A549 (cell line): ENCODE measurements at regions not wholly inside any gene's neighbourhood (a gene's known extent, or its start where the extent isn't known, plus 50 kb on each side); places are given as distances from the start of the nearest gene placed in this dataset.
"Not testable (repeated sequence)": the region's sequence is repeated elsewhere in the genome, so short reads cannot be mapped to it uniquely, and the experiment has no call there.

ENCODE experiments used
- ATAC-seq, 2 experiments: fragments of 200-7000 bp in 1 of 2; fragments of >200 bp in 1 of 2; cut with Nextera tagmentation in 1 of 2; cut with Tn5 transposase in 1 of 2; 3 replicates each; pipeline versions ENCODE4 v1.8.0 to v1.9.1; 2018 to 2020; ENCODE audit warnings: mild to moderate bottlenecking in 1 of 2, moderate library complexity in 1 of 2
- CTCF ChIA-PET: fragments of 300-600 bp; sonication (Branson Sonifier 250); formaldehyde crosslinking; extraction: SDS; loops from one replicate; lab custom pipeline; 2021; ENCODE audit warnings: antibody characterized with exemption, inconsistent platforms; lab: Yijun Ruan, JAX
- POLR2A ChIA-PET: fragments of 350-600 bp; formaldehyde crosslinking; extraction: SDS; loops from one replicate; lab custom pipeline; 2021; ENCODE audit warnings: antibody characterized with exemption, inconsistent platforms; lab: Yijun Ruan, JAX
- DNase-seq, 2 experiments: peaks; one replicate each; pipeline versions ENCODE4 v3.0.0 to v3.0.0-alpha.2; 2011 to 2016; ENCODE audit warnings: low read depth in 1 of 2, low spot score in 1 of 2
- FAIRE-seq: peaks from 2 replicates; lab custom pipeline; 2011; peaks lifted over from hg19 to GRCh38; lab: Jason Lieb, UNC
- H3K27ac ChIP-seq, 2 experiments: fragments of >200 bp; sonication (Bioruptor Twin); formaldehyde crosslinking; 3 replicates each; pipeline ENCODE4 v1.5.1; 2016 to 2017
- H3K4me1 ChIP-seq: fragments of >200 bp; sonication (Bioruptor Twin); formaldehyde crosslinking; 3 replicates; pipeline ENCODE4 v1.6.1; 2016
- H3K4me2 ChIP-seq: fragments of >200 bp; sonication (Bioruptor Twin); formaldehyde crosslinking; 3 replicates; pipeline ENCODE4 v1.6.1; 2016
- H3K4me3 ChIP-seq: fragments of >200 bp; sonication (Bioruptor Twin); formaldehyde crosslinking; 3 replicates; pipeline ENCODE4 v1.5.1; 2016
- H3K9me3 ChIP-seq: fragments of >200 bp; sonication (Bioruptor Twin); formaldehyde crosslinking; 3 replicates; pipeline ENCODE4 v1.6.1; 2016
- ZC3H11A ChIP-seq: fragments of 450-650 bp; IDR thresholded peaks from 2 replicates; pipeline ENCODE4 v1.6.1; 2014; ENCODE audit warnings: antibody characterized with exemption, mild to moderate bottlenecking
- WGBS: methylation state at CpG from one replicate; pipeline ENCODE4 v1.1.6; 2017; ENCODE audit errors: missing lambda C conversion rate; 5-methylcytosine and 5-hydroxymethylcytosine counted together

- POLR2A ChIA-PET, CTCF ChIA-PET, FAIRE-seq, H3K9me3 ChIP-seq, H3K4me3 ChIP-seq: not testable (repeated sequence)
- Histone ChIP-seq H3K27ac (peak overlapping the region; percentile 51 to 53; a peak in 4 of 6 replicates), H3K4me1 (peaks cover 20% of the 10 kb centered on the region), H3K4me2 (peak overlapping the region; percentile 87)
- ATAC-seq (peak in 1 of 2 experiments; percentile 31; a peak in 1 of 6 replicates), DNase-seq (peak in 1 of 2 experiments; percentile 2)
- 31% methylated on average over 3 of the region's 4 CpGs for WGBS
Measured at GRCh38 chr7:128561116-128561722, 84.7 kb downstream of the METTL2B start.

- CTCF ChIA-PET, FAIRE-seq: not testable (repeated sequence)
- 96% methylated on average over 5 of the region's 5 CpGs for WGBS
Measured at GRCh38 chr7:128562795-128563194, 86.2 kb downstream of the METTL2B start.

GRCh38 chr7:128564123-128564700 lies 87.7 kb downstream of the METTL2B start:
- H3K4me2 ChIP-seq, ATAC-seq, FAIRE-seq, H3K4me3 ChIP-seq, CTCF ChIA-PET, POLR2A ChIA-PET, H3K9me3 ChIP-seq, DNase-seq, H3K27ac ChIP-seq: not testable (repeated sequence)
- peaks cover 20% of the 10 kb centered on the region for H3K4me1 ChIP-seq
- 98% methylated on average over 2 of the region's 2 CpGs for WGBS

More at GRCh38 chr7:128562795-128563194, 86.2 kb downstream of the METTL2B start:
- peak; percentile 39 for TF ChIP-seq ZC3H11A
- H3K4me2 ChIP-seq, POLR2A ChIA-PET, ATAC-seq, H3K27ac ChIP-seq, H3K4me3 ChIP-seq, DNase-seq, H3K9me3 ChIP-seq: not testable (repeated sequence)
- H3K4me1 ChIP-seq: peaks cover 20% of the 10 kb centered on the region

GRCh38 chr7:128564932-128565864 lies 88.7 kb downstream of the METTL2B start:
- H3K4me2 ChIP-seq, H3K4me3 ChIP-seq, DNase-seq, H3K9me3 ChIP-seq, H3K27ac ChIP-seq, CTCF ChIA-PET, POLR2A ChIA-PET, FAIRE-seq, ATAC-seq: not testable (repeated sequence)
- peaks cover 18% of the 10 kb centered on the region for H3K4me1 ChIP-seq
- 78% methylated on average over 4 of the region's 4 CpGs for WGBS

- H3K27ac ChIP-seq, DNase-seq, H3K4me1 ChIP-seq, CTCF ChIA-PET, H3K4me3 ChIP-seq, POLR2A ChIA-PET, H3K4me2 ChIP-seq, H3K9me3 ChIP-seq, FAIRE-seq: not testable (repeated sequence)
- ATAC-seq: peak in 1 of 2 experiments; percentile 65; a peak in 3 of 6 replicates
- 97% methylated on average over 3 of the region's 3 CpGs for WGBS
Measured at GRCh38 chr7:128575277-128575676, 96.8 kb upstream of the GARIN1A start.

GRCh38 chr7:128576953-128577352 lies 95.1 kb upstream of the GARIN1A start:
- H3K4me3 ChIP-seq, ATAC-seq: not testable (repeated sequence)
- peaks cover 16% of the 10 kb centered on the region for H3K4me1 ChIP-seq

GRCh38 chr7:128579843-128580242 lies 92.2 kb upstream of the GARIN1A start:
- FAIRE-seq, H3K9me3 ChIP-seq, H3K4me3 ChIP-seq, H3K27ac ChIP-seq, POLR2A ChIA-PET, H3K4me2 ChIP-seq, ATAC-seq, CTCF ChIA-PET, DNase-seq: not testable (repeated sequence)
- WGBS: 86% methylated on average over 3 of the region's 4 CpGs
- peaks cover 14% of the 10 kb centered on the region for H3K4me1 ChIP-seq

More at GRCh38 chr7:128576953-128577352, 95.1 kb upstream of the GARIN1A start:
- POLR2A ChIA-PET, H3K27ac ChIP-seq, H3K4me2 ChIP-seq, FAIRE-seq, CTCF ChIA-PET, DNase-seq, H3K9me3 ChIP-seq: not testable (repeated sequence)
- no CpG with 5 or more reads among the region's 27 CpGs for WGBS
